IPS DF 19.7 (cell line): ENCODE measurements at regions not wholly inside any gene's neighbourhood (a gene's known extent, or its start where the extent isn't known, plus 50 kb on each side); places are given as distances from the start of the nearest gene placed in this dataset.

Source experiments
- DNase-seq: peaks from one replicate; pipeline ENCODE4 v3.0.0-alpha.2; 2013; ENCODE audit warnings: low read depth, low spot score

GRCh38 chr5:98594098-98594497 is 179.4 kb upstream of the RGMB start:
- no peak for DNase-seq

DNA sequence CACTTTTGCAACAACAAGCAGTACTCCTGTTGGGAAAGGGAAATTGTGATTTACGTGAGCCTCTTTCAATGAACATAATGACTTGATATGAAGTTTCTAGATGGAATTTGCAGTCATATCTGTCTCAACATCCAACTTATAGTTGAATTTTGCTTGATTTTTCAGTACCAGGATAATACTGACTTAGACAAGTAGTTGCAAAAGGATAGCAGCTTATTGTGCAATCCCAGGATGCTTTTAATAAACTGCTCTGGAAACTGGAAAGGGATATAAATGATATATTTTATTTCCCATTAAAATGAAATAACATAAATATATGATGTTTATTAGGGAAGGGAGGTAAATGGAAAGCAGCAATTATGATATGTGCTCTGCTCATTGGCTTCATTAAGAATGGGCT is 174.4 kb upstream of the RGMB start:
- no peak for DNase-seq

DNA sequence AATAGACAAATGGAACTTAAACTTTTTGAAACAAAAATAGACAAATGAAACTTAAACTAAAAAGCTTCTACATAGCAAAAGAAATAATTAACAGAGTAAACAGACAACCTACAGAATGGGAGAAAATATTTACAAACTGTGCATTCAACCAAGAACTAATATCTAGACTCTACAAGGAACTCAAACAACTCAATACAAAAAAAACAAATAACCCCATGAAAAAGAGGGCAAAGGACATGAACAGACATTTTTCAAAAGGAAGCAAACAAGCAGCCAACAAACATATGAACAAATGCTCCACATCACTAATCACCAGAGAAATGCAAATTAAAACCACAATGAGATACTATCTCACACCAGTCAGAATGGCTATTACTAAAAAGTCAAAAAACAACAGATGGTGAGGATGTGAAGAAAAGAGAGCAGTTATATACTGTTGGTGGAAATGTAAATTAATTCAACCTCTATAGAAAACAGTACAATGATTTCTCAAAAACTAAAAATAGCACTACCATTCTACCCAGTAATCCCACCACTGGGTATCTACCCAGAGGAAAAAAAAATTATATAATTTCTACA is 170.8 kb upstream of the RGMB start:
- no peak for DNase-seq

DNA sequence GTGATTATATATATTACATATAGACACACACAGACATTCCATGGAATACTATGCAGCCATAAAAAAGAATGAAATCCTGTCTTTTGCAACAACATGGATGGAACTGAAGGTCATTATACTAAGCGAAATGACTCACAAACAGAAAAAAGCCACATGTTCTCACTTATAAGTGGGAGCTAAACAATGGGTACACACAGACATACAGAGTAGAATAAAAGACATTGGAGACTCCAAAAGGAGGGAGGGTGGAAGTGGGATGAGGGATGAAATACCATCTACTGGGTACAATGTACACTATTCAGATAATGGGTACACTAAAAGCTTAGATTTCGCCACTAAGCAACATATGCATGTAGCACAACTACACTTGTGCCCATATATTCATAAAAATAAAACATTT is 170.0 kb upstream of the RGMB start:
- DNase-seq: no peak

- no peak for DNase-seq
Measured at GRCh38 chr5:98604301-98604700, 169.2 kb upstream of the RGMB start.

- no peak for DNase-seq
Measured at GRCh38 chr5:98604721-98605425, 168.6 kb upstream of the RGMB start.

DNA sequence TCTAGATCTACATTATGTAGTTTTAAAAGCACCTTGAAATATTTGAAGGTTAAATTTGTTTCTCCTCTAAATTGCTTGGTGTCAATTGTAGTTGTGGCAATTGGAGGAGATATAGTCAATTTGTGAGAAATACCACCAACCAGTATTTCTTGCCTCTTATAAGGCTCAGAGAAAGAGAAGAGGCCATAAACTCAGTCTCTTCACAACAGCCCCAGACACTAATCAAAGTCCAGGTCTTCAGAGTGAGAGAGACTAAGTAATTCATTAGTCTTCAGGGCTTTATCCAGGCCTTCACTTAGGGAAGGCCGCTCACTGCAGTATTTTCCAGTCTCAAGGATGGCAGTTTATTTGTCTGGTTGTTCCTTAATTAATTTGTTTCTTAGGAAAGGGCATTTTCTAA is 168.0 kb upstream of the RGMB start:
- DNase-seq: no peak

GRCh38 chr5:98606961-98607360 is 166.5 kb upstream of the RGMB start:
- no peak for DNase-seq

DNA sequence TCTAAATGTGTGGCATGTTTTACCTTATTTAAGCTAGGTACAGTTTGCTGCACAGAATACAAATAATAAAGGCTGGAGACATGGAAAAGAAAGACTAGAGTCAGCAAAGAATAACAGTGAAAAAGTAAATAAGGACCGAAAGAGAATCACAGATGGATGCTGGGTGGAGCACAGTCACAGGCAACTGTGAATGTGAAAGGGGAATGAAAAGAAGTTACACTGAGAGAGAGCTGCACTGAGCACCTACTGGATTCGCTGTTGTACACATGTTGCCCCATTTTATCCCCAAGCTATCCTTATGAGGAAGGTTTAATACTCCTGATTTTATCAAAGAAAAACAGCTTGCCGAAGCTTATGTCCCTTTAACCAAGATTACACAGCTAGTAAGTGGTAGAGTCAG is 165.4 kb upstream of the RGMB start:
- no peak for DNase-seq

DNA sequence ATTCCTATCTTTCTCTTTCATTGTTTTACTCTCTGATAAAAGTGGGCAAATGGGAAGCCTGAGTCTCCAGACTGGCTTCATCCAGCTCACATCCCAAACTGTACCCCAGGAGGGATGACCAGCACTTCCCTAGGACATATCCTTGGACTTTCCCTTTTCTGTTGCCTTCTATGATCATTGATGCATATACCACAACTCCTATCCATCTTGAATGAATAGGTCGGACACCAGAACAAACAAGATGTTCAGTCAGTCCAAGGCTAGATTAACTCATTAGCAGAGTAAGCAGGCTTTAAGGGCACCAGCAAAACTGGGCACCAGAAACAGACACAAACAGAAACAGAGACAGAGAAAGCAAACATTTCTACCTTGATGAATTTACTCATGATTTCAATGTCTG is 159.1 kb upstream of the RGMB start:
- DNase-seq: no peak

DNA sequence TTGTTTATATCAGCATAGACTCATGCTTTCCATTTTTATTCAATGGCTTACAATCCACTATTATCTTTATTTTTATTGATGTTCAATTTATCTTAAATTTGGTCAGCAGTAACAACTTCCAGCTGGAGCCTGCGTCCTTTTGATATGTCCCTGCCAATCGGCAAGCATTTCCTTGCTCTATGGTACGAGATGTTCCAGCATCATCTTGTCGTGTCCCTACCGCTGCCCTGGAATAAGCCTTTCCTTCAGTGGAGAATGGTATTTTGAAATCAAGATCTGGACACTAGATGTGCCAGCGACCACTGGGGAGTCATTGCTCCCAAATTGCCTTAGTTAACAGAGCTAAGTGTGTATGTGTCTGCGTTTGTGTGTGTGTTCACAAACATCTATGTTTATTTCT is 151.6 kb upstream of the RGMB start:
- DNase-seq: no peak

GRCh38 chr5:98624145-98624880 is 149.2 kb upstream of the RGMB start:
- DNase-seq: no peak

GRCh38 chr5:98627121-98627520 is 146.3 kb upstream of the RGMB start:
- DNase-seq: no peak

GRCh38 chr5:98630621-98631020 is 142.8 kb upstream of the RGMB start:
- DNase-seq: no peak

DNA sequence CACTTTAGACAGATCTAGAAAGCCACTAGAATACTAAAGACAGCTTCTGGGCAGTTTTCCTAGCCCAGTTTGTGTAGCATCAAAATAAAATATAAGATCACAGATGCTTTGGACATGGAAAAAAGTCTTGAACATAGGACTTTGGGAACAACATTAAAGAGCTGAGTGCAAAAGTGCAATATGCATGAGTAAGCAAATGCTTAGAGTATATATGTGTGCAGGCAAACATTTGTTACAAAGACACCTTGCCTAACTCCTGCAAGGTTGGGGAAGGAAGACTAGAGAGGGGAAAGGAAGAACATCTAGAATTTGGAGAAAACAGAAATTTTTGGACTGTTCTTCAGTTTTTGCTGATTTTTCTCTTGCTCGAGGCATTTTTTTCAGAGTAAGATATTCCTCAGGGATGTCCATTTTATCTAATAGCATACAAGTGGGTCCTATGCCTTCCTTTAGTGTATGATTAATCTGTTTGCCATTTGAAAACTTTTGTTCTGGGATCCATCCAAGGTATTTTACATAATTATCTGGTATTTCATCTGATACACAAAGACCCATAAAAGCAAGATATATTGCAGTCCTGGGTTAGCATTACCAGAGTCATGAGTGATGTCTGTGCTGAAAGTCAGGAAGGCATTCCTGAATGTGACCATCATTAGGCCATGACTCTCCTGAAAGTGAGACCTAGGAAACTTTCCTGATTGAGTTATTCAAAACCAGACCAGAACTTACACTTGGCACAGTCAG is 142.0 kb upstream of the RGMB start:
- DNase-seq: no peak

- no peak for DNase-seq
Measured at GRCh38 chr5:98635656-98636055, 137.8 kb upstream of the RGMB start.

GRCh38 chr5:98637116-98637515 is 136.3 kb upstream of the RGMB start:
- no peak for DNase-seq

GRCh38 chr5:98637557-98637956 is 135.9 kb upstream of the RGMB start:
- DNase-seq: no peak

- no peak for DNase-seq
Measured at GRCh38 chr5:98638111-98638510, 135.4 kb upstream of the RGMB start.

DNA sequence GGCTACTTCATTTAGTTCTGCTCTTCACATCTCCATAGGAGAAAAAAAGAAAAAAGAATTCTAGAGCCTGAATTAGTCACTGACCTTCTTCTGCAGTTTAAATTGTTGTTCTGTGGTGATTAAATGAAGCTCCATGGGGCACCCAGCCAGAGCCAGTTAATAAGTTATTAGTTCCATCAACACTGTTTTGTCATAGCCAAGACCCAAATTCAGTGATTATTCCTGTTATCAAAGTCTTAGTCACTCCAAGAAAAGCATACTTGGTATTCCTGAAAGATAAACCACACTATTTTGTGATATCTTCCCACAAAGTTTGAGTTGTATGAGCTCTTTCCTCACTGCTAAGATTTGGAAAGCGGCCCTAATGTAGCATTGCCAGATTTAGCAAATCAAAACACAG is 134.8 kb upstream of the RGMB start:
- no peak for DNase-seq

GRCh38 chr5:98639274-98639673 is 134.2 kb upstream of the RGMB start:
- no peak for DNase-seq

DNA sequence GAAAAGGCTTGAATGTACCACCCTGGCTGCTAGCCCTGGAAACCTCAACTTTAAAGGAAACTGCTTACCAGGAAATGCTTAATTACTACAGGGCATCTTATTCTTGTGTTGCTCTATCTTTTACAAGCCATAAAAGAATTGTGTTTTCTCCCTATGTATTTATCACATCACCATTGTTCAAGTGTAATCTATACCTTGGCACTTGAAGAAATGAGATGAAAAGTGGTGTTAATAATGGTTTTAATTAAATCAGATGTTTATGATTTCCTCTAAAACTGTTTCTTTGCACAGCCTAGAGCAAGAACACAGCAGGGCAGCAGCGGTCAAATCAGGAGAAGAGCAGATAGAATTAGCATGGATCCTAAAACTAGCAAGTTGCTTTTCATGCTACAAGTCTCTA is 131.8 kb upstream of the RGMB start:
- no peak for DNase-seq
